Omental fat pad (tissue), 3 donors: ENCODE measurements at regions not wholly inside any gene's neighbourhood (a gene's known extent, or its start where the extent isn't known, plus 50 kb on each side); places are given as distances from the start of the nearest gene placed in this dataset. TPM values are rescaled to one million over a fixed set of nuclear protein-coding genes. Genes with fewer than 3 reads are reported as not detected.
"Not testable (repeated sequence)": the region's sequence is repeated elsewhere in the genome, so short reads cannot be mapped to it uniquely, and the experiment has no call there.

ENCODE experiments used
- ATAC-seq: fragments of 150-250 bp; one replicate; pipeline ENCODE4 v1.9.1; 2016; ENCODE audit warnings: mild to moderate bottlenecking, moderate library complexity; ENCODE audit not compliant: low FRiP score
- DNase-seq: peaks from one replicate; pipeline ENCODE4 v3.0.0-alpha.2; 2019; ENCODE audit warnings: low spot score
- CTCF ChIP-seq, 3 donors: fragments of 450-650 bp; IDR thresholded peaks; one replicate each; pipeline ENCODE4 v1.5.1; 2016 to 2017; ENCODE audit warnings: antibody characterized with exemption in 3 of 3, mild to moderate bottlenecking in 3 of 3, moderate library complexity in 2 of 3
- small RNA-seq: library from RNA; depleted of rRNA; stranded (forward); fragments of <200 nt; gene quantifications from one replicate; pipeline ENCODE3, GENCODE V24; 2016

- no peak for TF ChIP-seq CTCF (IDR thresholded peaks at IDR 0.05)
- ATAC-seq: no peak
- DNase-seq: no peak
These were observed 61.4 kb upstream of the ANKH start for GRCh38 chr5:14932902-14933469.

- TF ChIP-seq CTCF (IDR thresholded peaks at IDR 0.05): no peak
- no peak for DNase-seq
- no peak for ATAC-seq
These were observed 58.9 kb upstream of the ANKH start for GRCh38 chr5:14930486-14930885.

GRCh38 chr5:14929293-14930065, 57.9 kb upstream of the ANKH start:
- DNase-seq (no peak), ATAC-seq (no peak)
- TF ChIP-seq CTCF (IDR thresholded peaks at IDR 0.05): no peak

DNA sequence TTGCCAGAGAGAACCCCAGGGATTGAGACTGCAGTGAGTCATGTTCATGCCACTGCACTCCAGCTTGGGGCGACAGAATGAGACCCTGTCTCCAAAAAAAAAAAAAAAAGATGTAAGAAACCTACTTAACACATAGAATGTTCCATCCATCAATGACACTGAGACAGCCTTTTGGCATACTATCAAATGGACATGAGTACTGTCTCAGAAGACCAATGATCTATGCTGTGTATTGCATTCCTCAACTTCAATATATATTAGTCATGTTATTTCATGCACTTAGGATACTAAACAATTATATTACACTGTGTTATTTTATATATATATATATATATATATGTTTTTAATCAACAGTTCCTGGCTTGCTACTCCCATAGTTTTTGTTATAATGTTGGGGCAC, 57.1 kb upstream of the ANKH start:
- no peak for DNase-seq
- no peak for ATAC-seq

DNA sequence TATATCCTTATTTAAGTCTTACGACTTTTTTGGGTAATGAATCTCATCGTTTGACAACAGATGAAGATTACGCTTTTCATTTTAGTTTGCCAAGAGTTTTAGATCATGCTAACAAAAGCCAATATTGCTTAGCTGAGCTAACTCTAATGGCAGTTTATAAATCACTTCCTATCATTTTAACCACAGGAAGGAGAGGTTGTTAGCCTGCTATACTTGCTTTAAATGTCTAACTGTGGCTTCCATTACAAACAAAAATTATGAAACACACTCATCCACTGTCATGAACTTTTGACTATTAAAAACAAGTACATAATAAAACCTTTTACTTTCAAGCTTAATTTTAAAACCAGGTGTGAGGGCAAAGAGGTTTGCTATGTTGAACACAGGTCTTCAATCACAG, 53.7 kb upstream of the ANKH start:
- no peak for DNase-seq
- no peak for ATAC-seq
- no peak for TF ChIP-seq CTCF (IDR thresholded peaks at IDR 0.05)

More for the DNA sequence above, 57.1 kb upstream of the ANKH start:
- TF ChIP-seq CTCF (IDR thresholded peaks at IDR 0.05): no peak

- ATAC-seq, DNase-seq: not testable (repeated sequence)
These were observed 51.4 kb upstream of the ANKH start for GRCh38 chr5:14922952-14923351.

- ATAC-seq (no peak), DNase-seq (no peak)
- TF ChIP-seq CTCF (IDR thresholded peaks at IDR 0.05): no peak
These were observed 50.9 kb upstream of the ANKH start for GRCh38 chr5:14922456-14922855.

Small RNA genes in the stretch of these regions (small RNA-seq; reads per million reads assigned to genes)
- gene RF00096: not detected
